Mesenchymal stem cell (in vitro differentiated cells and primary cell): ENCODE measurements at regions not wholly inside any gene's neighbourhood (a gene's known extent, or its start where the extent isn't known, plus 50 kb on each side); places are given as distances from the start of the nearest gene placed in this dataset.

Experiments
- DNase-seq: peaks from one replicate; pipeline ENCODE4 v3.0.0-alpha.2; 2013
- H2AFZ ChIP-seq: one replicate; pipeline ENCODE4 v1.6.1; 2013; ENCODE audit warnings: low read depth, mild to moderate bottlenecking, control low read depth, inconsistent platforms, low read length, moderate library complexity
- H2AK5ac ChIP-seq: 2 replicates; pipeline ENCODE4 v1.6.1; 2013; ENCODE audit warnings: low read length, moderate library complexity, mild to moderate bottlenecking, inconsistent platforms; ENCODE audit not compliant: severe bottlenecking
- H2BK120ac ChIP-seq: one replicate; pipeline ENCODE4 v1.6.1; 2013; ENCODE audit warnings: low read depth, mild to moderate bottlenecking, inconsistent platforms, low read length, moderate library complexity
- H2BK12ac ChIP-seq, 2 experiments: one replicate each; pipeline ENCODE4 v1.6.1; 2013; ENCODE audit warnings: inconsistent platforms in 2 of 2, low read length in 2 of 2, mild to moderate bottlenecking in 2 of 2, moderate library complexity in 2 of 2, control low read depth in 1 of 2
- H2BK15ac ChIP-seq: one replicate; pipeline ENCODE4 v1.6.1; 2013; ENCODE audit warnings: mild to moderate bottlenecking, low read depth, inconsistent platforms; ENCODE audit not compliant: poor library complexity, severe bottlenecking
- H2BK5ac ChIP-seq: 2 replicates; pipeline ENCODE4 v1.6.1; 2013; ENCODE audit warnings: low read depth, mild to moderate bottlenecking, low read length, control low read depth, inconsistent platforms; ENCODE audit not compliant: poor library complexity, severe bottlenecking
- H3K14ac ChIP-seq, 2 experiments: one replicate each; pipeline ENCODE4 v1.6.1; 2013; ENCODE audit warnings: inconsistent platforms in 2 of 2, low read length in 2 of 2, control low read depth in 1 of 2, mild to moderate bottlenecking in 1 of 2, moderate library complexity in 1 of 2
- H3K18ac ChIP-seq, 2 experiments: one replicate each; pipeline ENCODE4 v1.6.1; 2013; ENCODE audit warnings: inconsistent platforms in 2 of 2, low read length in 2 of 2, control low read depth in 1 of 2, low read depth in 1 of 2, mild to moderate bottlenecking in 1 of 2
- H3K23ac ChIP-seq, 2 experiments: one replicate each; pipeline ENCODE4 v1.6.1; 2013; ENCODE audit warnings: inconsistent platforms in 2 of 2, low read length in 2 of 2, mild to moderate bottlenecking in 2 of 2, moderate library complexity in 2 of 2, control low read depth in 1 of 2
- H3K27ac ChIP-seq: 2 replicates; pipeline ENCODE4 v1.5.1; 2013; ENCODE audit warnings: mild to moderate bottlenecking, moderate library complexity, low read length, control low read depth, inconsistent platforms; ENCODE audit not compliant: poor library complexity, severe bottlenecking
- H3K27me3 ChIP-seq, 2 experiments: 2 replicates each; pipeline versions ENCODE4 v1.6.1 to v1.7.0; 2013; ENCODE audit warnings: low read length in 2 of 2, mild to moderate bottlenecking in 2 of 2, moderate library complexity in 2 of 2, control low read depth in 1 of 2, inconsistent platforms in 1 of 2; ENCODE audit not compliant: control insufficient read depth in 1 of 2, insufficient read depth in 1 of 2
- H3K36me3 ChIP-seq, 2 experiments: 2 replicates each; pipeline versions ENCODE4 v1.6.1 to v1.7.0; 2013; ENCODE audit warnings: low read length in 2 of 2, control low read depth in 1 of 2, inconsistent platforms in 1 of 2, low read depth in 1 of 2, mild to moderate bottlenecking in 1 of 2; ENCODE audit not compliant: insufficient read depth in 2 of 2, control insufficient read depth in 1 of 2
- H3K4ac ChIP-seq, 2 experiments: one replicate each; pipeline ENCODE4 v1.6.1; 2013; ENCODE audit warnings: inconsistent platforms in 2 of 2, low read length in 2 of 2, mild to moderate bottlenecking in 2 of 2, moderate library complexity in 2 of 2, control low read depth in 1 of 2, low read depth in 1 of 2
- H3K4me1 ChIP-seq: 2 replicates; pipeline ENCODE4 v1.6.1; 2013; ENCODE audit warnings: low read depth, low read length, control low read depth; ENCODE audit not compliant: control insufficient read depth, insufficient read depth
- H3K4me2 ChIP-seq: 2 replicates; pipeline ENCODE4 v1.6.1; 2013; ENCODE audit warnings: low read length, mild to moderate bottlenecking, inconsistent platforms; ENCODE audit not compliant: poor library complexity, severe bottlenecking
- H3K4me3 ChIP-seq, 2 experiments: 2 replicates each; pipeline versions ENCODE4 v1.5.1 to v1.7.0; 2013; ENCODE audit warnings: low read length in 2 of 2, mild to moderate bottlenecking in 2 of 2, control low read depth in 1 of 2, low read depth in 1 of 2; ENCODE audit not compliant: insufficient read depth in 1 of 2
- H3K79me1 ChIP-seq: replicated peaks from 2 replicates; pipeline ENCODE4 v1.6.1; 2013; ENCODE audit warnings: mild to moderate bottlenecking, control low read depth, low read length, inconsistent platforms; ENCODE audit not compliant: poor library complexity, severe bottlenecking
- H3K9ac ChIP-seq: 2 replicates; pipeline ENCODE4 v1.7.0; 2013; ENCODE audit warnings: mild to moderate bottlenecking, low read length, moderate library complexity
- H3K9me3 ChIP-seq: 2 replicates; pipeline ENCODE4 v1.7.0; 2013; ENCODE audit warnings: mild to moderate bottlenecking, low read length; ENCODE audit not compliant: control insufficient read depth
- H4K8ac ChIP-seq: one replicate; pipeline ENCODE4 v1.6.1; 2013; ENCODE audit warnings: inconsistent platforms, mild to moderate bottlenecking, low read length, moderate library complexity
- H4K91ac ChIP-seq: one replicate; pipeline ENCODE4 v1.6.1; 2013; ENCODE audit warnings: mild to moderate bottlenecking, low read length, inconsistent platforms
- WGBS: methylation state at CpG from one replicate; pipeline ENCODE4 v1.1.7; 2013; ENCODE audit warnings: mixed read lengths; 5-methylcytosine and 5-hydroxymethylcytosine counted together

- peak overlapping the region; percentile 49 for H3K27ac ChIP-seq
- H3K4me2 ChIP-seq = no peak overlapping the region
- no peak overlapping the region for H2BK12ac ChIP-seq
- WGBS = 34% methylated on average over 3 of the region's 3 CpGs
- peak overlapping the region in 1 of 2 experiments; percentile 12 for H3K4me3 ChIP-seq
- H3K79me1 ChIP-seq = no peaks in the 10 kb centered on the region
- no peak overlapping the region for H4K8ac ChIP-seq
- H3K14ac ChIP-seq = no peak overlapping the region
- H2AK5ac ChIP-seq = no peak overlapping the region
- no peak overlapping the region for H3K18ac ChIP-seq
- H3K23ac ChIP-seq = no peak overlapping the region
- no peak overlapping the region for H2AFZ ChIP-seq
- H3K4me1 ChIP-seq = no peaks in the 10 kb centered on the region
- H4K91ac ChIP-seq = no peak overlapping the region
- no peaks in the 10 kb centered on the region for H3K36me3 ChIP-seq
- no peak overlapping the region for H3K4ac ChIP-seq
- no peak for DNase-seq
- H2BK120ac ChIP-seq = no peak overlapping the region
- H2BK5ac ChIP-seq = no peak overlapping the region
- H3K9me3 ChIP-seq = peaks cover 8% of the 10 kb centered on the region
- peaks cover 4 to 5% of the 10 kb centered on the region in 2 experiments for H3K27me3 ChIP-seq
- no peak overlapping the region for H2BK15ac ChIP-seq
- peak overlapping the region; percentile 25 for H3K9ac ChIP-seq
Measured at GRCh38 chr14:49512147-49512551, 74.0 kb downstream of the RPS29 start.

- no peak overlapping the region for H3K4me2 ChIP-seq
- no peak overlapping the region for H3K4ac ChIP-seq
- H3K9me3 ChIP-seq = peaks cover 8% of the 10 kb centered on the region
- no peaks in the 10 kb centered on the region for H3K79me1 ChIP-seq
- no peak overlapping the region for H2BK120ac ChIP-seq
- H2AFZ ChIP-seq = no peak overlapping the region
- no peak overlapping the region for H3K27ac ChIP-seq
- H3K18ac ChIP-seq = no peak overlapping the region
- H3K14ac ChIP-seq = no peak overlapping the region
- H3K23ac ChIP-seq = no peak overlapping the region
- H2BK15ac ChIP-seq = no peak overlapping the region
- no peak for DNase-seq
- no peak overlapping the region for H2BK12ac ChIP-seq
- no peak overlapping the region for H3K9ac ChIP-seq
- peaks cover 1% of the 10 kb centered on the region for H3K4me1 ChIP-seq
- H4K8ac ChIP-seq = no peak overlapping the region
- no peak overlapping the region for H4K91ac ChIP-seq
- H3K36me3 ChIP-seq = no peaks in the 10 kb centered on the region
- no peak overlapping the region for H2BK5ac ChIP-seq
- H3K4me3 ChIP-seq = no peak overlapping the region
- no peak overlapping the region for H2AK5ac ChIP-seq
- peaks cover 4 to 9% of the 10 kb centered on the region in 2 experiments for H3K27me3 ChIP-seq
Measured at GRCh38 chr14:49508124-49508523, 78.1 kb downstream of the RPS29 start.

GRCh38 chr14:49506650-49507049 is 79.5 kb downstream of the RPS29 start:
- H3K9ac ChIP-seq = no peak overlapping the region
- WGBS = 100% methylated on average over 1 of the region's 2 CpGs
- no peak overlapping the region for H2BK5ac ChIP-seq

GRCh38 chr14:49505041-49505766 is 81.0 kb downstream of the RPS29 start:
- H3K4me2 ChIP-seq = no peak overlapping the region
- no peak overlapping the region for H2BK120ac ChIP-seq
- peak overlapping the region; percentile 31 for H2BK5ac ChIP-seq
- no peak overlapping the region for H2AK5ac ChIP-seq
- no peak overlapping the region for H2BK15ac ChIP-seq
- no peak overlapping the region for H3K4me3 ChIP-seq
- no peak for DNase-seq
- H2AFZ ChIP-seq = no peak overlapping the region
- no peaks in the 10 kb centered on the region for H3K79me1 ChIP-seq
- H4K91ac ChIP-seq = no peak overlapping the region
- no peaks in the 10 kb centered on the region for H3K36me3 ChIP-seq
- H3K27ac ChIP-seq = no peak overlapping the region
- H3K18ac ChIP-seq = no peak overlapping the region
- H3K14ac ChIP-seq = no peak overlapping the region
- H3K23ac ChIP-seq = no peak overlapping the region
- no peak overlapping the region for H2BK12ac ChIP-seq
- H3K4ac ChIP-seq = no peak overlapping the region
- peaks cover 16 to 20% of the 10 kb centered on the region in 2 experiments for H3K27me3 ChIP-seq
- H4K8ac ChIP-seq = no peak overlapping the region
- peaks cover 8% of the 10 kb centered on the region for H3K9me3 ChIP-seq
- H3K9ac ChIP-seq = no peak overlapping the region
- peaks cover 1% of the 10 kb centered on the region for H3K4me1 ChIP-seq
- whole genome bisulfite sequencing = 79% methylated on average over 4 of the region's 5 CpGs

More at GRCh38 chr14:49506650-49507049, 79.5 kb downstream of the RPS29 start:
- H2BK12ac ChIP-seq = no peak overlapping the region
- H2BK15ac ChIP-seq = no peak overlapping the region
- no peak overlapping the region for H2AFZ ChIP-seq
- peaks cover 8% of the 10 kb centered on the region for H3K9me3 ChIP-seq
- no peaks in the 10 kb centered on the region for H3K36me3 ChIP-seq
- no peak overlapping the region for H4K91ac ChIP-seq
- H4K8ac ChIP-seq = no peak overlapping the region
- no peak overlapping the region for H3K27ac ChIP-seq
- no peak overlapping the region for H3K4ac ChIP-seq
- H2AK5ac ChIP-seq = no peak overlapping the region
- no peak overlapping the region for H2BK120ac ChIP-seq
- no peak overlapping the region for H3K4me2 ChIP-seq
- peaks cover 7 to 9% of the 10 kb centered on the region in 2 experiments for H3K27me3 ChIP-seq
- no peak overlapping the region for H3K4me3 ChIP-seq
- no peak for DNase-seq
- peaks cover 1% of the 10 kb centered on the region for H3K4me1 ChIP-seq
- no peak overlapping the region for H3K23ac ChIP-seq
- no peaks in the 10 kb centered on the region for H3K79me1 ChIP-seq
- no peak overlapping the region for H3K18ac ChIP-seq
- no peak overlapping the region for H3K14ac ChIP-seq
